ENCODE measurements at regions not wholly inside any gene's neighbourhood (a gene's known extent, or its start where the extent isn't known, plus 50 kb on each side); places are given as distances from the start of the nearest gene placed in this dataset.
"Not testable (repeated sequence)": the region's sequence is repeated elsewhere in the genome, so short reads cannot be mapped to it uniquely, and the experiment has no call there.

DNA sequence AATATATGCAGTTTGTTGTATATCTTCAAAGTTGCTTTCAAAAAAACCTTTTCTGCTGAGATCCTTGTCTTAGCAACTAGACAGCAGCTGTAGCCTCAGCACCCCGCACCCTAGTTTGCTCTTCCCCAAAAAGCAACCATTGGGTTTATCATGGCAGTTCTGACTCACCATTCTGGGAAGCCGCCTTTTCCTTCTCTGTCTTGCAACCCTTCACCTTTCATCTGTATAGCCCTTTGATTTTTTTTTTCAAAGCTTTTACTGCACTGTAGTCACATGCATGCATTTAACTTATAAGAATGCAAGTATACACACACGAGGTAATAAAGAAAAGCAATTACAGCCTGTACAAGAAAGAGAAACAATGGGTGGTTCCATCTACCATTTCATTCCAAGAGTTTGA is 65.1 kb upstream of the THBS1 start:
- DNase-seq (ENCODE audit: low spot score): no peak

DNA sequence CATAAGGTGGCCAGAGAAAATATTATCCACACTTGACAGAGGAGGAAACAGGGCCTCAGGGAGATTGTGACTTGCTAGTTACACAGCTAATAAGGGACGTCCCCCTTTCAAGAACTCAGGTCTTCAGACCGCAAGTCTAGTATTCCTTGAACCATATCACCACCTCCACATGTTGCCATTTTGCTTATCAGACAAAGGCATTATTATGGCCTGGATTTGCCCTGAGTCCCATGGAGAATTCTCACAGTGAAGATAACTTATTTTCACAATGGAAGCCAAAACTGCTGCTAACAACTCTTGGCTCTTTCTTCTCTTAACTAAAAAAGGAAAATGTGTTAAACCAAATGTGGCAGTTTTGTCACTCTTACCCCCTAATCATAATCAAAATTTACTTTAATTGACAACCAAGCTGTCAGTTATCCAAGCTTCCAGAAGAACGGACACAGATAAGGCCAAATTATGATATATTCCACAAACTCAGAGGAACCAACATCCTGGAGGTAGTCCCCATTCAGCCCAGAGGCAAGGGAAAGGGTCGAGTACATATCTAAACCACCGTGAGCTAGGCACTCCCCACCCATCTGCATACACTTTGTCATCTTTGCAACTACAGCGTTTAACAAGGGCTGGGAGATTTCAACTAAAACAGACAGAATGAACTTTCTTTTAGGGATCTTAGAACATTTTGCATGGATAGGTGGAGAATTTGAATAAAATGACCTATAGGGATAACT is 63.6 kb upstream of the THBS1 start:
- no peak for DNase-seq (ENCODE audit: low spot score)

DNA sequence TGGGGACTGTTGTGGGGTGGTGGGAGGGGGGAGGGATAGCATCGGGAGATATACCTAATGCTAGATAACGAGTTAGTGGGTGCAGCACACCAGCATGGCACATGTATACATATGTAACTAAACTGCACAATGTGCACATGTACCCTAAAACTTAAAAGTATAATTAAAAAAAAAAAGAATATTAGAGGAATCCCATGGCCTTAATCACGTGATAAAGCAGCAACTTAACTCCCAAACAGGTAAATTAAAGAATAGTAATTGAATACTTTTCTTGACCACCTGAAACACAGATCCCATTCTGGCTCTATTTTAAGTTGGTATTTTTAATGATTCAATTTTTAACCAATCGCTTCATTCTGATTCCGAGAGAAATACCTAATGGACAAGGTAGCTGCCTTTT is 56.9 kb upstream of the THBS1 start:
- DNase-seq (ENCODE audit: low spot score): not testable (repeated sequence)

DNA sequence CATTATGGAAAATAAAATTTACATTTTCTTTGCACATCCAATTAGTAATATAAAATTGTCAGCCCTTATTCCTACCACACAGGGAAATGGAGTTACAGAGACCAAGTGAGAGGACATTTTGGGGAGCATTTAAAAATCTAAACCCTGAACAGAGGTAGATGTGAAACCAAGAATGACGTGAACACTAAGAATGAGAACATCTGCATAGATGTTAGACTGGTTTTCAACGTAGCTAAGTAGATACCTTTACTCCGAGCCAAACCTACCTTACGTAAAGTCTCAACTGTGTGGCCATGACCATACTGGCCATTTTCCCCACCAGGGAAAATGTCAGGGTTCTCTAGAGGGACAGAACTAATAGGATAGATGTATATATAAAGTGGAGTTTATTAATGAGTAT is 51.4 kb upstream of the THBS1 start:
- DNase-seq (ENCODE audit: low spot score): no peak

DNA sequence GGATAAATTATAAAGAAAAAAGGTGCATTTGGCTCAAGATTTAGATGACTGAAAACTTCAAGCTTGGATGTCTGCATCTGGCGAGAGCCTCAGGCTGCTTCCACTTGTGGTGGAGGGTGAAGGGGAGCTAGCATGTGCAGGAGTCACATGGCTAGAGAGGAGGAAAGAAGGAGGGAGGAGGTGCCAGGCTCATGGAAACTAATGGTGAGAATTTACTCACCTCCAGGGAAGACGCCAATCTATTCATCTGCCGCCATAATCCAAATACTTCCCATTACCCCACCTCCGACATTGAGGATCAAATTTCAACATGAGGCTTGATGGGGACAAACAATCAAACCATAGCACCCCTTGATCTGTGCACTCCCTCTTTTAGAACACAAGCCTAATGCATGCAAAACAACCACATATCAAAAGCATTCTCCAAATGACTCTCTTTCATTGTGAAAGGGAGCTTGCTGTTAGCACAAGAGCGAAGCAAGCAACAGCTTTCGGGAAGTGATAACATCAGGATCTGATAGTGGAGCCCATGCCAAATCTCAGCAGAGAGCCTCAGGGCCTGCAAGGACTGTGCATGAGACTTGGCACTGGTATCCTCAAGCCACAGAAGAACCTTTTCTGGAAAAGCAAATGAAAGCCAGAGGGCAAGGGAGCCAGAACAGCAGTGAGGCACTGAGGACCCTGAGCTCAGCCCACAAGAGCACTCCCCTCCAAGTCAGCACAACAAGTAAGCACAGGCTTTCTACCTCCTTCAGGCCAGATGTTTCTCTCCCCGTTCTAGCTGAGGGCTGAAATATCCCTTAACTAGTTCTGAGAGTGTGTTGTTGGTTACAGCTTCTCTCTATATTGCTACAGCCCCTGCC is 50.2 kb upstream of the THBS1 start:
- no peak for DNase-seq (ENCODE audit: low spot score)

Measured in HT-29 (cell line).